Liver (tissue), 3 donors: ENCODE measurements at regions not wholly inside any gene's neighbourhood (a gene's known extent, or its start where the extent isn't known, plus 50 kb on each side); places are given as distances from the start of the nearest gene placed in this dataset.

ENCODE experiments used
- CTCF ChIP-seq: fragments of 150-350 bp; IDR thresholded peaks from 2 replicates; pipeline ENCODE4 v1.5.1; 2017; ENCODE audit warnings: improper control_type of control experiment, low read depth, low read length; ENCODE audit not compliant: missing input control
- GABPA ChIP-seq, 2 donors: IDR thresholded peaks in 1 of 2; conservative IDR thresholded peaks in 1 of 2; 2 replicates each; pipeline ENCODE4 v1.6.1; 2016; ENCODE audit warnings: antibody characterized with exemption in 2 of 2, mild to moderate bottlenecking in 1 of 2, moderate library complexity in 1 of 2
- HNF4G ChIP-seq: IDR thresholded peaks from 2 replicates; pipeline ENCODE4 v1.6.1; 2016; ENCODE audit warnings: antibody characterized with exemption
- RAD21 ChIP-seq, 2 donors: IDR thresholded peaks; 2 replicates each; pipeline ENCODE4 v1.6.1; 2016; ENCODE audit warnings: antibody characterized with exemption in 2 of 2, mild to moderate bottlenecking in 2 of 2
- YY1 ChIP-seq: IDR thresholded peaks from 2 replicates; pipeline ENCODE4 v1.6.1; 2016; ENCODE audit warnings: antibody characterized with exemption, mild to moderate bottlenecking
- ZBTB33 ChIP-seq: IDR thresholded peaks from 2 replicates; pipeline ENCODE4 v1.6.1; 2016; ENCODE audit warnings: antibody characterized with exemption
- donor health status: healthy.
- donor health status: healthy.

- no peak for TF ChIP-seq GABPA (IDR thresholded peaks at IDR 0.05 in 1 of 2, conservative IDR thresholded peaks at IDR 0.05 in 1 of 2)
- no peak for TF ChIP-seq CTCF
- TF ChIP-seq YY1: no peak
- no peak for TF ChIP-seq RAD21 (IDR thresholded peaks at IDR 0.05)
- no peak for TF ChIP-seq ZBTB33
- no peak for TF ChIP-seq HNF4G
Observed at GRCh38 chr17:51454456-51454978, 194.2 kb downstream of the UTP18 start.
